ENCODE measurements at regions not wholly inside any gene's neighbourhood (a gene's known extent, or its start where the extent isn't known, plus 50 kb on each side); places are given as distances from the start of the nearest gene placed in this dataset.

- DNase-seq (ENCODE audit: low read depth, low spot score) (no peak), ATAC-seq (no peak)
- no peak for TF ChIP-seq SIN3A (IDR thresholded peaks at IDR 0.05; ENCODE audit: borderline replicate concordance, insufficient read depth, low read depth, low read length)
- TF ChIP-seq REST (IDR thresholded peaks at IDR 0.05; ENCODE audit: insufficient read depth in 1 of 2, low read depth in 2 of 2, low read length in 1 of 2): no peak
- no peak for TF ChIP-seq TCF7L2 (IDR thresholded peaks at IDR 0.05; ENCODE audit: low read depth, low read length)
- TF ChIP-seq CTCF (IDR thresholded peaks at IDR 0.05): peak; percentile 43
- ChIA-PET POLR2A (no interaction called here), CTCF (no interaction called here)
- Histone ChIP-seq H3K4me1 (ENCODE audit: control insufficient read depth, insufficient read depth, low read length) (no peaks in the 10 kb centered on the region), H3K27ac (ENCODE audit: low read length) (no peak overlapping the region), H3K4me3 (ENCODE audit: low read depth in 2 of 2, low read length in 2 of 2) (no peak overlapping the region), H3K36me3 (ENCODE audit: control insufficient read depth, insufficient read depth, low read length) (no peaks in the 10 kb centered on the region), H3K9me3 (ENCODE audit: control insufficient read depth, insufficient read depth, low read depth, low read length) (no peaks in the 10 kb centered on the region), H3K27me3 (ENCODE audit: control insufficient read depth, insufficient read depth, low read length) (0 out of 2 replicates have a peak, but pooled peaks cover 2% of the 10 kb centered on the region)
- no TSS peak for BruUV-seq (replicated peaks)
- in situ Hi-C loops (cut with HindIII; ENCODE audit: low pct_unique_long_range_greater_than_20kb, low sequenced_read_pairs) (no loop called here), intact Hi-C loops (cut with micrococcal nuclease; ENCODE audit: unreplicated experiment) (loop anchor here (1.0 to 10.0 kb wide), 5 partner anchors 201 to 726 kb away; no protein-coding TSS in a partner anchor)
Measured at GRCh38 chr10:58065529-58065815, 202.2 kb downstream of the IPMK start.

GRCh38 chr10:58064714-58065528 is 202.8 kb downstream of the IPMK start:
- 0 out of 2 replicates have a peak, but pooled peaks cover 2% of the 10 kb centered on the region for H3K27me3 ChIP-seq (ENCODE audit: control insufficient read depth, insufficient read depth, low read length)
- BruUV-seq (replicated peaks): no TSS peak
- no peaks in the 10 kb centered on the region for H3K9me3 ChIP-seq (ENCODE audit: control insufficient read depth, insufficient read depth, low read depth, low read length)
- DNase-seq (ENCODE audit: low read depth, low spot score) (peak; percentile 45), ATAC-seq (peak; percentile 65; the same call in 1 of the 2 replicates)
- ChIA-PET POLR2A (no interaction called here), CTCF (interaction anchor here (0.6 kb wide), 1 partner anchor 17 kb away, joined by 3 read pairs; no protein-coding TSS in a partner anchor)
- in situ Hi-C loops (cut with HindIII; ENCODE audit: low pct_unique_long_range_greater_than_20kb, low sequenced_read_pairs): no loop called here
- no peaks in the 10 kb centered on the region for H3K4me1 ChIP-seq (ENCODE audit: control insufficient read depth, insufficient read depth, low read length)
- TF ChIP-seq CTCF (IDR thresholded peaks at IDR 0.05) (peak; percentile 91), SIN3A (IDR thresholded peaks at IDR 0.05; ENCODE audit: borderline replicate concordance, insufficient read depth, low read depth, low read length) (no peak), TCF7L2 (IDR thresholded peaks at IDR 0.05; ENCODE audit: low read depth, low read length) (no peak)
- intact Hi-C loops (cut with micrococcal nuclease; ENCODE audit: unreplicated experiment): loop anchor here (1.0 to 10.0 kb wide), 5 partner anchors 200 to 726 kb away; no protein-coding TSS in a partner anchor
- no peaks in the 10 kb centered on the region for H3K36me3 ChIP-seq (ENCODE audit: control insufficient read depth, insufficient read depth, low read length)
- no peak overlapping the region for H3K27ac ChIP-seq (ENCODE audit: low read length)
- no peak overlapping the region for H3K4me3 ChIP-seq (ENCODE audit: low read depth in 2 of 2, low read length in 2 of 2)

Measured in Panc1 (cell line).